ENCODE measurements at regions not wholly inside any gene's neighbourhood (a gene's known extent, or its start where the extent isn't known, plus 50 kb on each side); places are given as distances from the start of the nearest gene placed in this dataset.

GRCh38 chrX:69320116-69320515 lies 154.9 kb upstream of the PJA1 start:
- Histone ChIP-seq H3K9ac (ENCODE audit: low read length) (no peak overlapping the region), H3K9me3 (ENCODE audit: control insufficient read depth, insufficient read depth, low read depth, low read length) (no peaks in the 10 kb centered on the region), H3K36me3 (ENCODE audit: control insufficient read depth, insufficient read depth, low read length) (no peaks in the 10 kb centered on the region), H3K4me1 (ENCODE audit: control insufficient read depth, insufficient read depth, low read length) (peaks cover 50% of the 10 kb centered on the region), H3K4me3 (ENCODE audit: low read depth, low read length) (no peak overlapping the region), H3K27me3 (ENCODE audit: control insufficient read depth, insufficient read depth, low read length) (peaks cover 7% of the 10 kb centered on the region; the same call in 1 of the 2 replicates), H3K27ac (ENCODE audit: low read depth, low read length) (no peak overlapping the region)

GRCh38 chrX:69319376-69319775 lies 154.1 kb upstream of the PJA1 start:
- H3K27me3 ChIP-seq (ENCODE audit: control insufficient read depth, insufficient read depth, low read length), result peaks cover 7% of the 10 kb centered on the region; the same call in 1 of the 2 replicates
- no peaks in the 10 kb centered on the region for H3K36me3 ChIP-seq (ENCODE audit: control insufficient read depth, insufficient read depth, low read length)
- H3K4me1 ChIP-seq (ENCODE audit: control insufficient read depth, insufficient read depth, low read length), result peaks cover 57% of the 10 kb centered on the region
- no peak overlapping the region for H3K27ac ChIP-seq (ENCODE audit: low read depth, low read length)
- no peak overlapping the region for H3K4me3 ChIP-seq (ENCODE audit: low read depth, low read length)
- H3K9ac ChIP-seq (ENCODE audit: low read length), result no peak overlapping the region
- no peaks in the 10 kb centered on the region for H3K9me3 ChIP-seq (ENCODE audit: control insufficient read depth, insufficient read depth, low read depth, low read length)

DNA sequence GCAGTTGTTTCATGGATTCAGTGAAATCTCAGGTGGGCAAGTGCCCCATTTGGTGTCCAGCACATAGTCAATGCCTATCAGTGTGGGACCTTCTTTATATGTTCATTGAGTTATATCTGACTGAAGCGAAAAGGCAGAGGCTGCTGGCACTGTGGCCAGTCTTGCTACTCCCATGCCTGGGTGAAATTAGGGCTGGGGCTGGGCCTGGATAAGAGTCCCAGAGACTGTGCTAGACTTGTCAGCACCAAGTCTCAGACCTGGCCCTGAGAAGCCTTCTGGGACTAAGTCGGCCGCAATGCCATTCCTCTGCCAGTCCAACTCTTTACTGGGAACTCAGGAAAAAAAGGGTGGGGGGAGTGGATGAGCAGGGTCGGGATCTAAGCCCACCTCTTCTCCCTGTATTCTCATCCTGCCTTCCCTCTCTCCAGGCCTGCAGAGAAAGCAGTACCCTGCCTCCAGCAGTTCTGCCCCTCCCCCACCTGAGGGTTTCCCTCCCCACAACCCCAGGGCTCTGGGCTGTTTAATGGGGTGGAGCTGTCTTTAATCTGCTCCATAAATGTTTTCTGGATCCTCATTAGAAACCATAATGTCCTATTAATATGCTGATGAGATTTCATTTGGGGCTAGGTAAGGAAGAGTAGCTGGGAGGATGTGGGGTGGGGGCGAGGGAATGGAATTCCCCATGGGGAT lies 153.5 kb upstream of the PJA1 start:
- Histone ChIP-seq H3K4me3 (ENCODE audit: low read depth, low read length) (no peak overlapping the region), H3K4me1 (ENCODE audit: control insufficient read depth, insufficient read depth, low read length) (peaks cover 58% of the 10 kb centered on the region), H3K9me3 (ENCODE audit: control insufficient read depth, insufficient read depth, low read depth, low read length) (no peaks in the 10 kb centered on the region), H3K27ac (ENCODE audit: low read depth, low read length) (no peak overlapping the region), H3K36me3 (ENCODE audit: control insufficient read depth, insufficient read depth, low read length) (no peaks in the 10 kb centered on the region), H3K27me3 (ENCODE audit: control insufficient read depth, insufficient read depth, low read length) (peaks cover 7% of the 10 kb centered on the region; the same call in 1 of the 2 replicates), H3K9ac (ENCODE audit: low read length) (no peak overlapping the region)

GRCh38 chrX:69317721-69318120 lies 152.5 kb upstream of the PJA1 start:
- no peak overlapping the region for H3K9ac ChIP-seq (ENCODE audit: low read length)
- H3K27ac ChIP-seq (ENCODE audit: low read depth, low read length), result no peak overlapping the region
- peaks cover 7% of the 10 kb centered on the region; the same call in 1 of the 2 replicates for H3K27me3 ChIP-seq (ENCODE audit: control insufficient read depth, insufficient read depth, low read length)
- H3K4me3 ChIP-seq (ENCODE audit: low read depth, low read length), result no peak overlapping the region
- peaks cover 60% of the 10 kb centered on the region for H3K4me1 ChIP-seq (ENCODE audit: control insufficient read depth, insufficient read depth, low read length)
- H3K36me3 ChIP-seq (ENCODE audit: control insufficient read depth, insufficient read depth, low read length), result no peaks in the 10 kb centered on the region
- H3K9me3 ChIP-seq (ENCODE audit: control insufficient read depth, insufficient read depth, low read depth, low read length), result no peaks in the 10 kb centered on the region

GRCh38 chrX:69314436-69315348 lies 149.4 kb upstream of the PJA1 start:
- Histone ChIP-seq H3K4me3 (ENCODE audit: low read depth, low read length) (no peak overlapping the region), H3K36me3 (ENCODE audit: control insufficient read depth, insufficient read depth, low read length) (no peaks in the 10 kb centered on the region), H3K27me3 (ENCODE audit: control insufficient read depth, insufficient read depth, low read length) (peaks cover 7% of the 10 kb centered on the region; the same call in 1 of the 2 replicates), H3K9ac (ENCODE audit: low read length) (no peak overlapping the region), H3K27ac (ENCODE audit: low read depth, low read length) (no peak overlapping the region), H3K9me3 (ENCODE audit: control insufficient read depth, insufficient read depth, low read depth, low read length) (no peaks in the 10 kb centered on the region), H3K4me1 (ENCODE audit: control insufficient read depth, insufficient read depth, low read length) (peaks cover 52% of the 10 kb centered on the region)

- Histone ChIP-seq H3K36me3 (ENCODE audit: control insufficient read depth, insufficient read depth, low read length) (no peaks in the 10 kb centered on the region), H3K9ac (ENCODE audit: low read length) (no peak overlapping the region), H3K4me3 (ENCODE audit: low read depth, low read length) (no peak overlapping the region), H3K27ac (ENCODE audit: low read depth, low read length) (no peak overlapping the region), H3K9me3 (ENCODE audit: control insufficient read depth, insufficient read depth, low read depth, low read length) (no peaks in the 10 kb centered on the region), H3K4me1 (ENCODE audit: control insufficient read depth, insufficient read depth, low read length) (peaks cover 47% of the 10 kb centered on the region), H3K27me3 (ENCODE audit: control insufficient read depth, insufficient read depth, low read length) (peaks cover 7% of the 10 kb centered on the region; the same call in 1 of the 2 replicates)
These were observed 148.5 kb upstream of the PJA1 start for GRCh38 chrX:69313617-69314290.

DNA sequence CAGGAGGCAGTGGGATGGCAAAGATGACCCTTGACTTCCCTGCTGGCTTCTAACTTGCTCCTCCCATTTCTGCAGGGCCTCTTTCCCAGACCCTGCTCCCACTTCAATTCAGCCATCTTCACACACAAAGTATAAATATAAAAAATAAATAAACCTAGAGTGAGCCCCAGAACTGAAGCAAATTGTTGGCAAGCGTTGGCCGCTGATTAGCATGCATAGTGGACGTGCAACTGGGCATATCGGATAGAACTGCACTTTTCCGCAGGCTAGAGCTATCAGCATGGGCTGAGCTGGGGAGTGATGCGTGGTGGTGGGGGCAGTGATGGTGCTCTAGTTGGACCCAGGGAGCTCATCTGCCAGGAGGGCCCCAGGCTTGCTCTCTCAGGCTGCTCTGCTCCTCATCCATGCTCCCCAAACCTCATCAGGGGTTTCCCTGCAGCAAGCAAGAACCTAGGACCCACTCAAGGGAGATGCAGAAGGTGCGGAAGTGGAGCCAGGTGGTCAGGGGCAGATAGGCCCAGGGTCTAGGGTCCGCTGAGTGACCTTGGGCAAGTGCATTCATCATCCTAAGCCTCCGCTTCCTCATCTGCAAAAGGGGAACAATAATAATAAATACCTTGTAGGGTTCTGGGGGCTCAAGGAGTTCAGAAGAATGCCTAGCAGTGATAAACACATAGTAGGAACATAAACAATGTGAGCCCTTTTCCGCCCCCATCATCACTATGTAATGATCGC lies 146.8 kb upstream of the PJA1 start:
- peaks cover 7% of the 10 kb centered on the region; the same call in 1 of the 2 replicates for H3K27me3 ChIP-seq (ENCODE audit: control insufficient read depth, insufficient read depth, low read length)
- H3K27ac ChIP-seq (ENCODE audit: low read depth, low read length), result no peak overlapping the region
- no peak overlapping the region for H3K9ac ChIP-seq (ENCODE audit: low read length)
- peaks cover 50% of the 10 kb centered on the region for H3K4me1 ChIP-seq (ENCODE audit: control insufficient read depth, insufficient read depth, low read length)
- H3K36me3 ChIP-seq (ENCODE audit: control insufficient read depth, insufficient read depth, low read length), result no peaks in the 10 kb centered on the region
- H3K9me3 ChIP-seq (ENCODE audit: control insufficient read depth, insufficient read depth, low read depth, low read length), result no peaks in the 10 kb centered on the region
- H3K4me3 ChIP-seq (ENCODE audit: low read depth, low read length), result no peak overlapping the region

DNA sequence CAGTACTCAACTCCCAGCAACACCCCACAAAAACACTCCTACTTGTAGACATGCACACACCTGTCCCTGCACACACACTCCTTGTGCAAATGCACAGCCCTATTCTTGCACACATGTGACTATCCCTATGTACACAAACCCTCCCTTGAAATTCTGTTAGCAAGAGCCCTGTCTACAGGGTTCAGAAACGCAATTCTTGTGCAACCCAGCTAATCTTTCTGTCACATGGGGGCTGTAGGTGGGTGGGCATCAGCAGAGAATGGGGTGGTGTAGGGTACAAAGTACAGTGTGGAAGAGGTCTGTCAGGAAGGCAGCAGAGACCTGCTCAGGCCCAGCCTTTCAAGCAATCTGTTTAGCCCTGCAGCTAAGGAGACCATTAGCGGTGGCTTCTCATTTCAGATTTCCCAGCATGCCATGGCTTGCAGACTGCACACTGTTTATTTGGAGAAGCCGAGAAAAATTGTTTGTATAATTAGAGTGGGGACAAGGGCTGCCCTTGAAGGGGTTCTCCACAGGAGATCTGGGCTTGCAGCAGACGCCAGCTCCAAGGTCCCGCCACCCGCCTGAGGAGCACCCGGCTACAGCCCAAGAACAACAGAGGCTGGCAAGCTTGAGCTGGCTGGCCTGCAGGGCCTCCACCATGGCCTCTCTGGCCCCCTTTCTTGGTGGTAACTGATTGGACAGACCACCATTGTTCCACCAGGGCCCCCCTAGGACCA lies 144.0 kb upstream of the PJA1 start:
- Histone ChIP-seq H3K9ac (ENCODE audit: low read length) (no peak overlapping the region), H3K9me3 (ENCODE audit: control insufficient read depth, insufficient read depth, low read depth, low read length) (no peaks in the 10 kb centered on the region), H3K36me3 (ENCODE audit: control insufficient read depth, insufficient read depth, low read length) (no peaks in the 10 kb centered on the region), H3K4me1 (ENCODE audit: control insufficient read depth, insufficient read depth, low read length) (peaks cover 41% of the 10 kb centered on the region), H3K27me3 (ENCODE audit: control insufficient read depth, insufficient read depth, low read length) (no peaks in the 10 kb centered on the region), H3K27ac (ENCODE audit: low read depth, low read length) (no peak overlapping the region), H3K4me3 (ENCODE audit: low read depth, low read length) (no peak overlapping the region)

DNA sequence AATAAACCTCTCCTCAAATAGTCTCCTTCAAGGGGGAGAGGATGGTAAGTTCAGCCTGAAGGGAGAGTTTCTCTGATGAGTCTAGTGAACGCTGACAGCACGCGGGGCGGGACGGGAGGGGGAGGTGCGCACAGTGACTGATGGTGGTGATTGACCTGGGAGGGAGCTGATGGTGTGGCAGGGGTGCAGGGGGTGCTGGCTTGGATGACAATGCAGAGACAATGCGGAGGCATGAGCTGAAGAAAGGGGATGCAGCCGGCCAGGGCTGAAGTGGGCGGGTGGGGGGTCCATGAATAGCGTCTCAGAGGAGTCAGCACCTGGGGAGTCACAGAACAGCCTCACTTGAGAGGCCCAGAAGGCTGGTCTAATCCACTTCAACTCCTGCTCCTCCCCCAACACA lies 142.5 kb upstream of the PJA1 start:
- H3K36me3 ChIP-seq (ENCODE audit: control insufficient read depth, insufficient read depth, low read length), result no peaks in the 10 kb centered on the region
- H3K4me1 ChIP-seq (ENCODE audit: control insufficient read depth, insufficient read depth, low read length), result peaks cover 39% of the 10 kb centered on the region
- no peaks in the 10 kb centered on the region for H3K9me3 ChIP-seq (ENCODE audit: control insufficient read depth, insufficient read depth, low read depth, low read length)
- peaks cover 3% of the 10 kb centered on the region; the same call in 1 of the 2 replicates for H3K27me3 ChIP-seq (ENCODE audit: control insufficient read depth, insufficient read depth, low read length)
- no peak overlapping the region for H3K9ac ChIP-seq (ENCODE audit: low read length)
- H3K4me3 ChIP-seq (ENCODE audit: low read depth, low read length), result no peak overlapping the region
- H3K27ac ChIP-seq (ENCODE audit: low read depth, low read length), result no peak overlapping the region

GRCh38 chrX:69307029-69307428 lies 141.8 kb upstream of the PJA1 start:
- H3K9me3 ChIP-seq (ENCODE audit: control insufficient read depth, insufficient read depth, low read depth, low read length), result no peaks in the 10 kb centered on the region
- no peak overlapping the region for H3K4me3 ChIP-seq (ENCODE audit: low read depth, low read length)
- H3K27ac ChIP-seq (ENCODE audit: low read depth, low read length), result no peak overlapping the region
- H3K9ac ChIP-seq (ENCODE audit: low read length), result no peak overlapping the region
- H3K4me1 ChIP-seq (ENCODE audit: control insufficient read depth, insufficient read depth, low read length), result peaks cover 39% of the 10 kb centered on the region
- H3K36me3 ChIP-seq (ENCODE audit: control insufficient read depth, insufficient read depth, low read length), result no peaks in the 10 kb centered on the region
- peaks cover 3% of the 10 kb centered on the region; the same call in 1 of the 2 replicates for H3K27me3 ChIP-seq (ENCODE audit: control insufficient read depth, insufficient read depth, low read length)
